Dermis microvascular lymphatic vessel endothelial cell (primary cell): ENCODE measurements at regions not wholly inside any gene's neighbourhood (a gene's known extent, or its start where the extent isn't known, plus 50 kb on each side); places are given as distances from the start of the nearest gene placed in this dataset.
"Not testable (repeated sequence)": the region's sequence is repeated elsewhere in the genome, so short reads cannot be mapped to it uniquely, and the experiment has no call there.

Source experiments
- DNase-seq, 2 donors: peaks; one replicate each; pipeline versions ENCODE4 v3.0.0 to v3.0.0-alpha.2; 2010; ENCODE audit warnings: low read depth in 2 of 2

DNA sequence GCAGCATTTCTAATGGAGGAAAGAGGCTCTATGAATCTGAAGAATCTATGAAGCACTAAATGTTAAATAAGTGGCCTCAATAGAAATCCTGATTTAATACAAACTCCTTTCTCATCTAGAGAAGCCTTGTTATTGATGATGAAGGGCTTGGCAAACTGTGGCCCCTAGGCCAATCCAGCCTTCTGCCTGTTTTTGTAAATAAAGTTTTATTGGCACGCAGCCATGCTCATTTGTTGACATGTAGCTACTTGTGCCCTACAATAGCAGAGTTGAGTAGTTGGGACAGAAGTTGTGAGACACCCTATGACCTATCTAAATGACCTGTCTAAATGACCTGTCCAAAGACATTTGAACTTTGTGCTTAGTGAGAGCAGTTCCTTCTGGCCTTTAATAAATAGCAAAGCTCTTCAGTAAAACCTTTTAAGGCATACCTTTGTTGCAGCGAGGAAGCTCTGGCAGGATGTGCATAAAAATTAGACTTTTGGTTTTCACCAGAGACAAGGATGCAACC lies 484.4 kb upstream of the SPRED2 start:
- no peak for DNase-seq

DNA sequence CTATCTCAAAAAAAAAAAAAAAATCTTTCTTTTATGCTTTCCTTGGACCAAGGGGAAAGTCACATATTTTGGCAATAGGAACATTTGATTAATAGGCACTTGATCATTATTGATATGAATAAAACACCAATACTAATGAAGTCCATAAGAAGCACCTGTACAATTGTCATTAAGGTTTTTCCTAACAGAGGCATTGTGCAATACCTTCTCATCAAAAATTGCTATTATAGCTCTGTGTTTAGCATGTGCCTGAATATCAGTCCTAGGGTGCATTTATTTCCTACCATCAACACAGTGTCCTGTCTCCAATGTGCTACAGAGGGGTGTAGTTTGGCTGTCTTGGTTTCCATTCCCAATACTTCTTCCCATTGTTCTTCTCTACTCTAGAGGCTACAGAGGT lies 483.8 kb upstream of the SPRED2 start:
- DNase-seq = no peak

DNA sequence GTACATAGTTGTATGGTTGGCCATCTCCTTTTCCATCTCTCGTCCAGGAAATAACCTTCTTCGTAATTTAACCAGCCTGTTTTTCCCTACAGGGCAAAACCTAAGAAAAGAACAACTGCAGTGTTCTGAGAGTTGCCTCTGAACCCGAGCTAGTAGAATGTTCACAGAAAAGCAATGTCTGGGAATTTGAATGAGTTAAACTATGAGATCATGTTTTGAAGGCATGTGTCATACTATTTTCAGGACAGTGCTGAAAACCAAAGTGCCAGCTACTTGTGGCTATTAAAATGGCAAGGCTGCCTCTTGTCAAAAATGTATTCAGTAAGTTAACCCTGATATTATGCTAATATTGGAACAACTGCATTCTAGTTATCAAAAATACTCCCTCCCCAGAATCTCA lies 482.9 kb upstream of the SPRED2 start:
- DNase-seq = no peak

DNA sequence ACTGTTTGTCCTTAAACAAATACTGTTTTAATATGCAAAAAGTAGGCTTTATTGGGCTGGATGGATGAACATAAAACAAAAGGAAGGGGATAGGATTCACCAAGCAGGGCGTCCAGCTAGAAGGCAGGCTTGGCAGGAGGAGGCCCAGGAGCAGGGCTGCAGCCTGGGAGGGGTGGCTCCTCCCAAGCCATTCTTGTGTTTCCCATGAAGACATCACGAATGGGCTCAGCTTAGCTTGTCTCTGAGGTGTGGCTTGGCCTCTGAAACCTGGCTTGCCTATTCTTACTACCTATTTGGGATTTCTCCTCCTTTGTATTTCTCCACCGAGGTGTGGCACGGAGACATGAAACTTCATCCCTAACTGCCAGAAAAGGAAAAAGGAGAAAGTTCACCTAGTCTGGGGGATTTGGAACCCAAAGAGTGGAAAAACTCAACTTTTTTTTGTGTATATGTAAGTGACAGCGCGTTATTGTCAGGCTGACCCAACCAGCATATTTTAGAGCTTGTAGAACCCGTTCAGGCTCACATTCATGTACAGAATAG lies 481.9 kb upstream of the SPRED2 start:
- no peak for DNase-seq

DNA sequence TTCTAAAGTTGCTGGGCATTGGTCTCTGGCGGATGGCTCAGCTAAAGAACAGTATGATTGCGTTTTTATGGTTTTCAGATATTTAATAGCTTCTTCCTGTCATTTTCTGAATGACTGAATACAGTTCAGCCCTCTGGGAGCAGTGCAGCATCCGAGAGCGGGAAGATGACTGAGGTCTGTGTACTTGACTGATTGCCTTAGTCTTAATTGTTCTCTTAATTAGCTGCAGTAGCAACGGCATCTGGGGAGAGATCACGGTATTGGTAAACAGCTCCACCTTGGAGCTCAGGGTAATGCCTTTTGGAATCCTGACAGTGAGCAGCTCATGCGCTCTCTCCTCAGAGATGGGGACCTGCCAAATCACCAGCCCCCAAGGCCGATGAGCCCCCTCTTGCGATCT lies 481.4 kb upstream of the SPRED2 start:
- no peak for DNase-seq

DNA sequence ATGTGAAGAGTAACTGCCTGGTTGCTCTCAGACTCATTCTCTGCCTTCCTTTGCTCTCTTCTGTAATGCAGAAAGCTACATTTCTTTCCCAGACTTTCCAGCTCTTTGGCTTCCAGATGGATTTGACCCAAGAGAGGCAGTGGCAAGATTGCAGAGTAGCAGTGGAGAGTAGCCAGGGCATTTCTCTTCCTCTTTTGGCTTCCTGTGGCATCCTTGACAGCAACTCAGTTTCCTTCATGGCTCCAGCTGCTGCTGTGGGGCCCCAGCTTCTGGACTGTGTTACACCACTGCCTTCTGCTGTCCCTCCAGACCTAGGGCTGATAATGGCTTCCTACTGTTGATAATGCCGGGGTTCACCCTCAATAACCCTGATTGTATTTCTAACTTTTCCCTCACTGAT lies 469.4 kb upstream of the SPRED2 start:
- DNase-seq = no peak

DNA sequence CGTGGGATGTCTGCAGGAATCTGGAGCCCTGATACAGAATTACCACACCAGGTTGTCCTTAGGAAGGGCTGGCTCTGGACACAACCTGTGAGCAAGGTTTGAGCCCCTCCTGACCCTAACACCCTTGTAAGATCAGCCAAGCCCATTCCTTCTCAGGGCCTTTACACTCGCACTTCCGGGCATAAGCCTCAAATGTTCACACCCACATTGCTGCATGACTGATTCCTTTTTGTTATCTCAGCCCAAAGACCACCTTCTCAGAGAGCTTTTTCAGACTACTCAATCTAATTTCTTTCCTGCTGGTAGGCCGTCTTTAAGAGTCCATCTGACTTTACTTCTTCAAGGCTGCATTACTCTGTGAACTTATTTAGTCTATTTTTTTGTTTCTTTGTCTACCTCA lies 464.0 kb upstream of the SPRED2 start:
- DNase-seq = no peak

DNA sequence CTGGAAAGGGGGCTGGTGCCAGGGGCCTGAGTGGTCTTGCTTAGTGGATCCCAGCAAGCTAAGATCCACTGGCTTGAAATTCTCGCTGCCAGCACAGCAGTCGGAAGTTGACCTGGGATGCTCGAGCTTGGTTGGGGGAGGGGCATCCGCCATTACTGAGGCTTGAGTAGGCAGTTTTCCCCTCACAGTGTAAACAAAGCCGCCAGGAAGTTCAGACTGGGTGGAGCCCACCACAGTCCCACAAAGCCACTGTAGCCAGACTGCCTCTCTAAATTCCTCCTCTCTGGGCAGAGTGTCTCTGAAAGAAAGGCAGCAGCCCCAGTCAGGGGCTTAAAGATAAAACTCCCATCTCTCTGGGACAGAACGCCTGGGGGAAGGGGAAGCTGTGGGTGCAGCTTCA lies 457.7 kb upstream of the SPRED2 start:
- not testable (repeated sequence) for DNase-seq

DNA sequence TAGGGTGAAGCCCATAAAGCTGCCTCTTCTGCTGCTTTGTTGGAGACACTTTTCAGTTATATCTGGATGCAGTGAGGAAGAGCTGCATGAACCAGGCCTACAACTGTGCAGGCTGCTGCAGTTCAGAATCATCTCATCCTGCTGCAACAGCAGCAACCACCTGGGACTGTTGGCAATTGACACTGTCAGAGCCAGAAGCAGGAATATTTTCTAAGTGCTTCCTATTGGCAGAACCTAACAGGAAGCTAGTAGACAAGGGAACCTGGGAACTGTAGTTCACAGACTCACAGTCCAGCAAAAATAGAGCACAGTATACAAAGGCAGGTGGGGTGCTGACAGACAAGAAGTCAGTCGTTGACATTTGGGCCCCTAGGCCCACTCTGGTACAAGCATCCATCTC lies 452.9 kb upstream of the SPRED2 start:
- no peak for DNase-seq

DNA sequence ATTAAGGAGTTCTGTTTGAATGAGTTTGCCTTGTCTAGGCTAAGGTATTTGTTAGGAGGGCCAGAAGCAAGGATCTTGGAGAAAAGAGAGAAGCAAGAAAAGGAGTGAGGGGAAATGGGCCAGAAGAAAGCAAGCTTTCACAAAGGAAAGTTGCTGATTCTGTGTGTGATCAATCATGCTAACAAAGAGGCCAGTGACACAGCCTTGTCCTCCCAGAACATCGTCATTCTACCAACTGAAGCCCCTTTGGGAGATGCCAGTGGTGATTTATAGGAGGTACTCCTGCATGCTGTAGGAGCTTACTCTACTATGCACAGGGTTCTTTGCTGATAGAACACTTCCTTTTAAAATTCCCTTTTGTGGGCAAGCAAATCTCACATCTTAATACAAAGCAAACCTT lies 449.2 kb upstream of the SPRED2 start:
- no peak for DNase-seq

DNA sequence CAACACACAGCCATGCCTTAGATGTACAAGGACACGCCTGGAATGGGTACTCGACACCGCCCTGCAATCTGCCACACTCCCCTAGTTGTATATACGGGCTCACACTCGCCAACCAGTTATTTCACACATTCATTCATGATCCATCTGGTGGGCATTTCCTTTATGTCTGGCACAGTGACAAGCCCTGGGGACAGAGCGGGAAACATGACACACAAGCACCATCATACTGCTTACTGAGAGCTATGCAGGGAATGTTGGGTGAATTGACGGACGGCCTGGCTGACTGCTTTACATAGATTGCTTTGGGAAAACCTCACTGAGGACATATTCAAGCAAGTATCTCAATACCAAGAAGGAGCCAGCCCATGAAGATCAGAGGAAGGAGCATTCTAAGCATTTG lies 448.0 kb upstream of the SPRED2 start:
- DNase-seq = no peak

DNA sequence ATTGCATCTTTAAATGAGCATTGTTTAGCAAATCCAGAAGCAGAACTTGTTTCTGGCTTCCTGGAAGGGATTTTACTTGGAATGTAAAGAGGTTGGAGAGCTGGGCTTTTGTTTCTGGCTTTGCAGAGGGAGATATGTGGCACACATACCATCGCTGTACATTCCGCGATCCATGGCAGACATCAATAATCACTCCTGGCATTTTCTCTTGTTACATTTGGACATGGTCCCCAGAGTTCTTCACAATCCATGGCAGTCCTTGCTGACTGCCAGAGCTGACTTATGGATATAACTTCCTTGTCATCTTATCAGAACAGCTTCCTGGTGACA lies 445.6 kb upstream of the SPRED2 start:
- no peak for DNase-seq

DNA sequence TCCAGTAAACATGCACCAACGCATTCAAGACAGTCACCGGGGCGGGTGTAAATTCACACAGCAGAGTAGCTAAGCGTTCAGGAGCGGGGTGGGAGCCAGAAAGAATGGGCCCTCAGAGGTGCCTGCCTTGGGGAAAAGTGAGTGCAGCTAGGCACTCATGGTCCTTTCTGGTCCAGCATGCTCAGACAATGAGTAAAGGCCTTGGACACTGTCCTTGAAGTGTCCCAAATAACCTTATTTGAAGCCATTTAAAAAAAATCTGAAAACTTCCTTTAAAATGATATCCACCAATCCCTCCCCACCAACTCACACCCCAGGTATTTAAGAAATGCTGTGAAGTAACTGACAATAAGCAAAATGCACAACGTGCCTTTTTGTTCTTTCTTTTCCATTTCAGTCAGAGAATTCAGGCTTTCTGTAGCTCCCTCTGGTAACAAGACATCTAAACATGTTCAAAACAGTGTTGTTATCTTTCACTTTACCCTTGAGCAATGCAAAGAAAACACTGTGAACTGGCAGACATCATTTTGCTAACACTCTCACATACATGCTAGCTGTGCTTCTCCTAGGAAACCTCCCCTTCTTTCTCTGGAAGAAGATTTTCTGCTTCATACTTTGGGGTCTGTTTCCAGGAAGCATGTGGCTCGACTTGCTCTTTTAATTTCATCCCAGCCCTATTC lies 445.1 kb upstream of the SPRED2 start:
- no peak for DNase-seq

DNA sequence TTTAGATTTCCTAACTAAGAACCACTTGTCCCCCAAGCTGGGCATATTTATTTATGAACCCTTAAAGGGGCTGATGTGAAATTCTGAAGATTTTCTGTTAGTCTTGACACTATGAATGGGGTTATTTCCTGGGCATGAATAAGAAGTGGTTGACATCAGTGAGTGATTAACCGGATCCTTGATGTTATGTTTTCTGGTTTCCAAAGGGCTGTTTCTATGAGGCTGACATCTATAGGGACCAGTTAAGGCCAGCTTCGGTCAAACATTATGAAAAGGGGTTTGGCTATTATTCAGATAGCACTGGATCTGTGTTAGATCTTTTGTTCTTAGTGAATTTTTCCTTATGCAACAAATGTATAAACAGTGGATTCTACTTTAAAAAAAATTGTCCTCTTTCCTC lies 443.7 kb upstream of the SPRED2 start:
- no peak for DNase-seq

DNA sequence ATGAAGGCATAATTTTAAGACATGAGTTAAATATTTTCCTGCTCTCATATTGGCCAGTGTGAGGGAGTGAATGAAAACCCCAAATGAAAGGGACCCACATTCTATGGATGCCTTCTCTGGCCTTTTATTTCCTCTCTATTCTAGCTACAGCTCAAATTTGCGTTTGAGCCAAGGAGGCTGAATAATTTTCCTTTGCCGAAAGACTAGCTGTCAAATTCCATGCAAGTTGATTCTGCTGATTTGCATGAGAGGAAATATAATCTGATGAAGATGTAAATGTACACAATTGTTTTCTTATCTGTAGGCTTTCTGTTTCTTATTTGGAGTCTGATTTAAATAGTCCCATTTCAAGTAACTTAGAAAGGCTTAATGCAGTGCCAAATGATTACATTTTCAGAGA lies 438.4 kb upstream of the SPRED2 start:
- no peak for DNase-seq

DNA sequence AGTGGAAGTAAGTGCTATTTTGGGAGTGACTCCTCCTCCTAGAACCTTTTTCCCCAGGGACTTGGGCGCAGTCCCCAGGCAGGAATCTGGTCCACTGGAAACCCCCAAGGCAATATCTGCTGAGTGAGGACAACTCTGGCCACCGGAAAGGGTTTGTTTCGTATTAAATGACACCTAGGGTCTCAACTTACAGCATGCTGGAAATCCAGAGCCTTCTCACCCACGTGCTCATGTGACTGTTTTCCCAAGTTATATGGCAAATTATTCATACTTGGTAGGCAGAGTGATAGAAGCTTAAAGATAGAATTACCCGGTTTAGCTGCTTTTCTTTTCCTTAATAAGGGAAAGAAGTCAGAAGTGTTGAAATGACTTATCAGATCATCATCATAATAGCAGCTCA lies 436.9 kb upstream of the SPRED2 start:
- DNase-seq = no peak

DNA sequence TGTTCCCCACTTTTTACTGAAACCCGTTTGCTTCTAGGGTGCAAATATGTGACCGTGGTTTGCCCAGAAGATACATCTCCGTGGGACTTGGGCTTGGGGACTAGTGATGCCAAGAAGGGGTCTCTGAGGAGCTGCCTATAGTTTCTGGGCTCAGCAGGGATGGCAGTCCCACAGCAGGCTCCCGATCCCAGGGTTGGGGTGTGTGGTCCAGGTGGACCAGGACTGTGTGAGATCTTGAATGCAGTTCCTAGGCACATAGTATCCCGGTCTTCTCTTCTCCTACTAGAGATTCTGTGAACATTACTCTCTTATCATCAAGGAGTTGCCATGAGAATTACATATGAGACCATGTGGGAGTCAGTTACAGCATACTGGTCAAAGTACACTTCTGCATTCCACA lies 435.8 kb upstream of the SPRED2 start:
- no peak for DNase-seq

DNA sequence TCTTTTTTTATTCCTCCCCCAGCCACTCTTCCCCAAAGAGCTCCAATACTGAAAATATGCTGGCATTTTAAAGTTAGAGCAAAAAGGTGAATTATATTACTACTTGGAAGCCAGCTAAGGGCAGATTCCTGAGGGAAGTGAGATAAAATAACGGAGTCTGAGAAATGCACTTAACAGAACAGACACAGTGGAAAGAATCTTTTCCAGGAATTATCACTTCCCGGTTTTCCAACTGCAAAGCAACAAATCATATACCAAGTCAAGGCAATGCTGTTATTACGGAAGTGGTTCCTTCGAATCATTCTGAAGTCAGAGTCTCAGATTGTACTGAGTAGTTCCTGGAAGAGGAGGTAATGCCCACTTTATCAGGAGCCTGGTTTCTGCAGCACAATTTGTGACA lies 435.0 kb upstream of the SPRED2 start:
- DNase-seq = no peak

DNA sequence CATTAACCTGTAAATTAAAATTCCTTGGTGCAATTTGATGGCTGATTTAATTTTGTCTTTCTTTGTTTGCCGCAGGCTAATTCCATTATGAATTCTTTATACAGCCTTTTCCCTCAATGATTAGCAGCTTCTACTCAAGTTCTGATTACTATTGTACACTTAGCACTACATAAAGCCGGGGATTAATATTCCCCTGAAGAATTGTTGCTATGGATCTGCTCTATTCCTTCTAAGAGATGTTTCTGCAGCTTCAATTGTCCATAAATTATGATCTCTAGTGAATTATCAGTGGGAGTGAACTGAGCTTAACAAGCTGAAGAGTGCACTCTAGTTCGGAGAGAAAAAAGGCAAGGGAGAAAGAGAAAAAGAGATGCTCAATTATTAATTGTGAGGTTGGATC lies 433.7 kb upstream of the SPRED2 start:
- no peak for DNase-seq

DNA sequence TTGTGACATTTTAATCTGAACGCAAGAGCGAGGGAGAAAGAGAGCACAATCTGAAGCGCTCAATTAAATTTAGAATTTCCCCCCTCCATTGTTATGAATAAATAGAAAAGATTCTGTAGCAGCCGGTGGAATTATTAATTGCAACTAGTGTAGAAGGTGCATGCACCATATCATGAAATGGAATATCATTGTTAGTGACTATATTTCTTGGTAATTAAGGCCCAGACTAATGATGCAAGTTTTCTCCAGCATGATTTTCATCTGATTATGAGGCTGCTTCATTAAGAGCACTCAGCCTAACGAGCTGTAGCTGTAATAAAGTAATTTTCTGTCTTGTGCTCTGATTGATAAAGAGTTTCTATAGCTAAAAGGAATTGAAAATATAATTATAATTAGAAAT lies 432.2 kb upstream of the SPRED2 start:
- DNase-seq = no peak

DNA sequence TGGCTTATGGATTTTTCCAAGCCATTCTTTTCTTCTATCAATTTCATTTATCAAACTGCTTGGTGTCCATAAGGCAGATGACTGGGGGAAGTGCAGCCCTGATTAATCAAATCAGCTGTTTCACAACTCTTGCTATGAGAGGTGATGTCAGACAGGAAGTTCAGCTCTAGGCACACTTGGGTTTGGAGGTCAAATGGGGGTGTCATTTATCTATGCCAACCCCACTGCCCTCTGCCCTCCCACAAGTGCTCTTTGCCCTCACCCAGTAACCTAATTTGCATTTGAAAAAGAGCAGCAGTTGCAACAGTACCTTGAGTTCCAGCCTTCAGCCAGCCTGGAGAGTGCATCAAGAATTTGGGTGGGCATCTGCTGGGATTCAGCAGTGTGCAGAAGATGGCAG lies 431.3 kb upstream of the SPRED2 start:
- no peak for DNase-seq

DNA sequence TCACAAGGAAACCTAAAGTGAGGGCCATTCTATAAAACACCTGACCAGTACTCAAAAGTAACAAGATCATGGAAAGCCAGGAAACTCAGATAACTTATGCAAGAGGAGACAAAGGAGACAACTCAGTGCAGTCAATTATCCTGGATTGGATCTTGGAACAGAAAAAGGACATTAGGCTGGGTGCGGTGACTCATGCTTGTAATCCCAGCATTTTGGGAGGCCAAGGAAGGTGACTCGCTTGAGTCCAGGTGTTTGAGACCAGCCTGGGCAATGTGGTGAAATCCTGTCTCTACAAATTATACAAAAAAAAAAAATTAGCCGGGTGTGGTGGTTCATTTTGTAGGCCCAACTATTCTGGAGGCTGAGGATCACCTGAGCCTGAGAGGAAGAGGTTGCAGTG lies 424.5 kb upstream of the SPRED2 start:
- no peak for DNase-seq

DNA sequence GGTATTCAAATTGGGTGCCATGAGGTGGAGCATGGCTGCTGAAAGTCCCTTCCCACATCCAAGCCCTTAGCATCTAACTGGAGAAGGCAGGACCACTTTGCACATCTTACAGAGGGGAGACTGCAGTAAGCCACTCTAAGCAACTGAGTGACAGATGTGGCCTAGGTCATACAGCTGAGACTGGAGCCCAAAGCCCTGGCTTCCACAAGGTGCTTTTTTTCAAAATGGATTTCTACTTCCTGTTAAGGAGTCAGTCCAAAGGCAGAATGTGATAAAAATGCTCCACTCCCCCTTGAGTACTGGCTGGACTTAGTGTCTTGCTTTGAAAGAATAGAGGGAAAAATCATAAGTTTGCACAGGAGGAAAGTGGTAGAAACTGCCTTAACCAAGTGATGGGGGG lies 424.0 kb upstream of the SPRED2 start:
- no peak for DNase-seq

DNA sequence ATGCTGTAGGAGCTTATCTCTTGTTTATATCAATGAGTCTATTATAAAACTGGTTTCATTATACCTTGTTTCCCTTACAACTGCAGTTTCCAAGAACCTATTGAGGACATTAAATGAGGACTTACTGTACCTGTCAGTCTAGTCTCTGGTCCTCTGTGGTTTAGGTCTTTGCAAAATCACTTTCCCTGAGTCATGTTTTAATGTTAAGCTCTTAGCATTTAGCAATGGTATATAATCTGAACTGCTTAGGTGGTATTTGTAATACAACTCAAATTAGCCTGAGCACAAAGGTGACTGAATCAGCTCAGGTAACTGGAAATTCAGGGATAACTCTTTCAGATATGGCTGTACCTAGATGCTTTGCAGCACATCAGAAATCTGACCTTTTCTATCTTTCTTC lies 418.3 kb upstream of the SPRED2 start:
- no peak for DNase-seq
